DOHH2 (cell line): ENCODE measurements at regions not wholly inside any gene's neighbourhood (a gene's known extent, or its start where the extent isn't known, plus 50 kb on each side); places are given as distances from the start of the nearest gene placed in this dataset.
"Not testable (repeated sequence)": the region's sequence is repeated elsewhere in the genome, so short reads cannot be mapped to it uniquely, and the experiment has no call there.

Experiments used
- H3F3A ChIP-seq: fragments of 200-600 bp; sonication (generic), shearing (Covaris generic); 2 replicates; pipeline ENCODE4 v1.6.0; 2016; ENCODE audit warnings: antibody characterized with exemption, mild to moderate bottlenecking; ENCODE audit not compliant: control insufficient read depth, insufficient read depth
- H3K27ac ChIP-seq: fragments of 200-600 bp; sonication (generic); 2 replicates; pipeline ENCODE4 v1.5.1; 2014; ENCODE audit warnings: low read depth, mild to moderate bottlenecking, low read length, moderate library complexity
- H3K27me3 ChIP-seq: fragments of 200-600 bp; sonication (generic); 2 replicates; pipeline ENCODE4 v1.6.1; 2014; ENCODE audit warnings: mild to moderate bottlenecking, low read length, mixed read lengths; ENCODE audit not compliant: control insufficient read depth
- H3K36me3 ChIP-seq: fragments of 200-600 bp; sonication (generic); 2 replicates; pipeline ENCODE4 v1.6.1; 2014; ENCODE audit warnings: mild to moderate bottlenecking, low read length, moderate library complexity, mixed read lengths; ENCODE audit not compliant: control insufficient read depth
- H3K4me1 ChIP-seq: fragments of 200-600 bp; sonication (generic); 2 replicates; pipeline ENCODE4 v1.6.1; 2014; ENCODE audit warnings: mild to moderate bottlenecking, low read length, mixed read lengths; ENCODE audit not compliant: control insufficient read depth
- H3K4me2 ChIP-seq: fragments of 200-600 bp; sonication (generic); 2 replicates; pipeline ENCODE4 v1.6.0; 2014; ENCODE audit warnings: mild to moderate bottlenecking, low read length, moderate library complexity
- H3K4me3 ChIP-seq: fragments of 200-600 bp; sonication (generic); 2 replicates; pipeline ENCODE4 v1.5.1; 2014; ENCODE audit warnings: mild to moderate bottlenecking, low read length, mixed read lengths
- H3K79me2 ChIP-seq: fragments of 200-600 bp; sonication (generic); 2 replicates; pipeline ENCODE4 v1.6.1; 2014; ENCODE audit warnings: mild to moderate bottlenecking, low read length, mixed read lengths; ENCODE audit not compliant: control insufficient read depth
- H3K9me2 ChIP-seq: fragments of 200-600 bp; sonication (generic); replicated peaks from 2 replicates; pipeline ENCODE4 v1.6.1; 2014; ENCODE audit warnings: mild to moderate bottlenecking, low read length, mixed read lengths; ENCODE audit not compliant: control insufficient read depth
- H3K9me3 ChIP-seq: fragments of 200-600 bp; sonication (generic); 2 replicates; pipeline ENCODE4 v1.6.1; 2014; ENCODE audit warnings: antibody characterized with exemption, low read length, mixed read lengths; ENCODE audit not compliant: control insufficient read depth, insufficient read depth
- H4K20me1 ChIP-seq: fragments of 200-600 bp; sonication (generic); 2 replicates; pipeline ENCODE4 v1.6.0; 2014; ENCODE audit warnings: low read depth, mild to moderate bottlenecking, antibody characterized with exemption, low read length, moderate library complexity; ENCODE audit not compliant: control insufficient read depth, insufficient read depth
- EZH2phosphoT487 ChIP-seq: fragments of 200-600 bp; sonication (generic); IDR thresholded peaks from 2 replicates; pipeline ENCODE4 v1.6.1; 2017; ENCODE audit warnings: borderline replicate concordance, mild to moderate bottlenecking, antibody characterized with exemption, low read length, moderate library complexity, mixed read lengths
- TF ChIP-seq, protein P1 (sequence below): fragments of 200-600 bp; sonication (generic); IDR thresholded peaks from one replicate; pipeline ENCODE4 v1.5.1; 2014; ENCODE audit warnings: antibody characterized with exemption, mild to moderate bottlenecking, low read depth, low read length; ENCODE audit not compliant: poor library complexity, severe bottlenecking

DNA sequence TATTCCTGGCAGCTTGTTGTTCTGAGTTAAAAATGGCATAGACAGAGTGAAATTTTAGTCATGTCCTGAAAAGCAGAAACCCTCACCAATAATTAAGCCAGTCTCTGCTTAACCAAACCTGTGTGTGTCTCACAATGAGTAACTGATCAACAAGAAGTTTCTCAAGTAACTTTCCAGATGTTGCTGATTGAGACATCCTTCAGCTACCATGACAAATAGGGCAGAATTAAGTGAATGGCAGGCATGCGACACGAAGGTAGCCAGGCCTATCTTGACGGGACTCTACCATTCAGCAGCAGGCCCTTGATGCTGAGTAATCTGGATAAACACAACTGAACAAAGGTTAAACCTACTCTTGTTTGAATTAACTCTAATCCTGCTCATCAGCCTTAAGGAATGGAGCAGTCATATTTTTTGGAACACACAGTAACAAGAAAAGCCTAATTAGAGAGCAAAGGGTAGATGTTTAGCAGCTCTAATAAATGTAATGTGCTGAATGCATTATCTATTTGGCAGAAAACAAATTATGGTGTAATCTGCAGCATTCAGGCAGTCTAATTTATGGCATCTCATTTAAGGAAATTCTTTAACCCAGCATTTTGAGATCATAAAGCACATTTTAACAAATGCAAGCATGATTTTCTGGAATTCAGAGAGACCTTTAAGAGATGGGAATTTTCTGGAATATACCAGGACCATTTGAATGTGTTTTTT is 159.5 kb upstream of the EPHA4 start:
- Histone ChIP-seq H3F3A (no peaks in the 10 kb centered on the region), H3K79me2 (no peaks in the 10 kb centered on the region), H3K4me1 (no peaks in the 10 kb centered on the region), H4K20me1 (no peaks in the 10 kb centered on the region), H3K36me3 (no peaks in the 10 kb centered on the region), H3K4me2 (no peak overlapping the region), H3K9me3 (no peaks in the 10 kb centered on the region), H3K27ac (no peak overlapping the region), H3K4me3 (no peak overlapping the region), H3K27me3 (no peaks in the 10 kb centered on the region), H3K9me2 (no peaks in the 10 kb centered on the region; the same call in 1 of the 2 replicates)
- TF ChIP-seq EZH2phosphoT487, result no peak
- TF ChIP-seq, protein P1, sequence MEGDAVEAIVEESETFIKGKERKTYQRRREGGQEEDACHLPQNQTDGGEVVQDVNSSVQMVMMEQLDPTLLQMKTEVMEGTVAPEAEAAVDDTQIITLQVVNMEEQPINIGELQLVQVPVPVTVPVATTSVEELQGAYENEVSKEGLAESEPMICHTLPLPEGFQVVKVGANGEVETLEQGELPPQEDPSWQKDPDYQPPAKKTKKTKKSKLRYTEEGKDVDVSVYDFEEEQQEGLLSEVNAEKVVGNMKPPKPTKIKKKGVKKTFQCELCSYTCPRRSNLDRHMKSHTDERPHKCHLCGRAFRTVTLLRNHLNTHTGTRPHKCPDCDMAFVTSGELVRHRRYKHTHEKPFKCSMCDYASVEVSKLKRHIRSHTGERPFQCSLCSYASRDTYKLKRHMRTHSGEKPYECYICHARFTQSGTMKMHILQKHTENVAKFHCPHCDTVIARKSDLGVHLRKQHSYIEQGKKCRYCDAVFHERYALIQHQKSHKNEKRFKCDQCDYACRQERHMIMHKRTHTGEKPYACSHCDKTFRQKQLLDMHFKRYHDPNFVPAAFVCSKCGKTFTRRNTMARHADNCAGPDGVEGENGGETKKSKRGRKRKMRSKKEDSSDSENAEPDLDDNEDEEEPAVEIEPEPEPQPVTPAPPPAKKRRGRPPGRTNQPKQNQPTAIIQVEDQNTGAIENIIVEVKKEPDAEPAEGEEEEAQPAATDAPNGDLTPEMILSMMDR, result no peak

DNA sequence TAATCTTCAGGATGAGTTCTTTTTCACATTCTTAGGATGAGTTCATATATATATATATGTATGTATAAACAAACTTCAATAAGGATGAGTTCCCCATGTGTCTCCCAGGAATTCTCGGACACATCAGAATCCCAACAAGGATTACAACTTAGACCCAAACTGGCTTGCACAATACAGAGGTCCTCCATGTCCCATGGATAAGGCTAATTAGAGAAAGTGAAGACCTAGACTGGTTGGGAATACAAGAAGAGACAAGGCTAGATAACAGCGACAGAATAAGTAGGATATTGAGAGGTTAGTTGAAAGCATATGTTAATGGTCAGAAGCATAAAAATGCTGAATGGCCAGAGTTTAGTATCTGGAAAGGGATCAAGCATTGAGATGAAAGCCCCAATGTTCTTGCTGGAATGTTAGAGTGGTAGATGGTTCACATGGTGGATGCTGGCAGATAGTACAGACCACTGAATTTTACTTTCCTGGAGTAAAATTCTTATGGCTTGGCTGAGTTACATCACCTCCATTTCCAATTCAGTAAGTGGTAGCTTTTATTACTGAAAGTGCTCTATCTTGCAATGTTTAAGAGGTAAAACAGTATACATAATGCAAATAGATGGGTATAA is 154.9 kb upstream of the EPHA4 start:
- TF ChIP-seq, protein P1, result no peak
- no peak for TF ChIP-seq EZH2phosphoT487
- H3K27me3 ChIP-seq, result no peaks in the 10 kb centered on the region
- no peak overlapping the region for H3K4me2 ChIP-seq
- H3K4me3 ChIP-seq, result no peak overlapping the region
- H3F3A ChIP-seq, result no peaks in the 10 kb centered on the region
- no peaks in the 10 kb centered on the region for H3K79me2 ChIP-seq
- no peak overlapping the region for H3K27ac ChIP-seq
- H3K36me3 ChIP-seq, result no peaks in the 10 kb centered on the region
- no peaks in the 10 kb centered on the region for H3K9me3 ChIP-seq
- H4K20me1 ChIP-seq, result no peaks in the 10 kb centered on the region
- H3K4me1 ChIP-seq, result no peaks in the 10 kb centered on the region
- no peaks in the 10 kb centered on the region; the same call in 1 of the 2 replicates for H3K9me2 ChIP-seq

DNA sequence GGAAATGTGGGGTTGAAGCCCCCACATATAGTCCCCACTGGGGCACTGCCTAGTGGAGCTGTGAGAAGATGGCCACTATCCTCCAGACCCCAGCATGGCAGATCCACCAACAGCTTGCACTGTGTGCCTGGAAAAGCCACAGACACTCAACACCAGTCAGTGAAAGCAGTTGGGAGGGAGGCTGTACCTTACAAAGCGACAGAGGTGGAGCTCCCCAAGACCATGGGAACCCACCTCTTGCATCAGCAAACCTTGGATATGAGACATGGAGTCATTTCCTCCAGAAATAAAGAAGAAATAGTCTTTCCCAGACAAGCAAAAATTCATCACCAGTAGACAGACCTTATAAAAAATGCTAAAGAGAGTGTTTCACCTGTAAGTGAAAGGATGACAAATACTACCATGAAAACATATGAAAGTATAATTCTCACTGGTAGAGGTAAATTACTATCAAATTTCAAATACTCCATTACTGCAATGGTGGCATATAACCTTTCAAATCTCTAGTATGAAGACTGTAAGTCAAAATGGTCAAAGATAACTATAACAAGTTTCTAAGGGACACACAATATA is 152.6 kb upstream of the EPHA4 start:
- Histone ChIP-seq H3K9me3 (no peaks in the 10 kb centered on the region), H3K27ac (no peak overlapping the region), H4K20me1 (no peaks in the 10 kb centered on the region), H3K4me1 (no peaks in the 10 kb centered on the region), H3K4me3 (no peak overlapping the region), H3F3A (no peaks in the 10 kb centered on the region), H3K36me3 (no peaks in the 10 kb centered on the region), H3K9me2 (no peaks in the 10 kb centered on the region), H3K4me2 (no peak overlapping the region), H3K79me2 (no peaks in the 10 kb centered on the region), H3K27me3 (no peaks in the 10 kb centered on the region)
- TF ChIP-seq EZH2phosphoT487, result no peak
- TF ChIP-seq, protein P1, result no peak

DNA sequence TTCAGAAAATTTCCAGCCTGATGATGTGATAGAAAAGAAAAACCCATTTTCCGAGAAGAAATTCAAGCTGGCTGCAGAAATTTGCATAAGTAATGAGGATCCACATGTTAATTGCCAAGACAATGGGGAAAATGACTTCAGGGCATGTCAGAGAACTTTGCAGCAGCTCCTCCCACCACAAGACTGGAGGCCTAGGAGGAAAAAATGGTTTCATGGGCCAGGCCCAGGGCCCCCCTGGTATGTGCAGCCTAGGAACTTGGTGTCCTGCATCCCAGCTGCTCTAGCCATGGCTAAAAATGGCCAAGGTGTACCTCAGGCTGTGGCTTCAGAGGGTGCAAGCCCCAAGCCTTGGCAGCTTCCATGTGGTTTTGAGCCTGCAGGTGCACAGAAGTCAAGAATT is 152.0 kb upstream of the EPHA4 start:
- H3K9me2 ChIP-seq, H4K20me1 ChIP-seq, H3K27ac ChIP-seq, H3F3A ChIP-seq, H3K9me3 ChIP-seq, H3K4me2 ChIP-seq, H3K4me1 ChIP-seq, H3K79me2 ChIP-seq, H3K36me3 ChIP-seq, H3K27me3 ChIP-seq, H3K4me3 ChIP-seq: not testable (repeated sequence)
